ENCODE measurements at regions not wholly inside any gene's neighbourhood (a gene's known extent, or its start where the extent isn't known, plus 50 kb on each side); places are given as distances from the start of the nearest gene placed in this dataset.
"Not testable (repeated sequence)": the region's sequence is repeated elsewhere in the genome, so short reads cannot be mapped to it uniquely, and the experiment has no call there.

DNA sequence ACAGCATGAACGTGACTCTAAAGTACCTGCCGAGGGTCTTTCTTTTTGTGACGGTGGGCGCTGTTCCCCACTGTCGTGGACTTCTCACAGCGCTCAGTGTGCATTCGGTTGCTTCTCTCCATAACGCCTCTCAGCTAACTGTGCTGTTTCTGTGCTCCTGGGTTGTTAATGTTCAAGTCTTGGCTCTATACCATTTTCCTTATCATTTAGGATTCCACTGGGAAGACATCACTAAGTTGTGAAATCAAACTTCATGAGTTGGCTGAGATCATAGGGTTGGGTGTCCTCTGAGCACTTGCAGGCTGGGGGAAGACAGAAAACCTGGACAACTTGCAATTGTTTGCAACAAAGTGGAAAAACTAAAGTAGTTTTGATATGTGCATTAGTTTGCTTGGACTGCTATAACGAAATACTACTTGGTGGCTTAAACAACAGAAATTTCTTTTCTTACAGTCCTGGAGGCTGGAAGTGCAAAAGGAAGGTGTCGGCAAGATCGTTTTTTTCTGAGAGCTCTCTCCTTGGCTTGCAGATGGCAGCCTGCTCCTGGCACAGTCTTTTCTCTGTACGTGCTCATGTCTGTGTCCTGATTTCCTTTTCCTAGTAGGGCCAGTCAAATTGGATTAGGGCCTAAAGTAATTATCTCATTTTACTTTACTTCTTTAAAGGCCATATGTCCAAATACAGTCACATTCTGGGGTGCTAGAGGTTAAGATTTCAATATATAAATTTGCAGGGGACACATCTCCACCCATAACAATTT, 270.0 kb upstream of the PLGLB2 start:
- TF ChIP-seq, protein P1, sequence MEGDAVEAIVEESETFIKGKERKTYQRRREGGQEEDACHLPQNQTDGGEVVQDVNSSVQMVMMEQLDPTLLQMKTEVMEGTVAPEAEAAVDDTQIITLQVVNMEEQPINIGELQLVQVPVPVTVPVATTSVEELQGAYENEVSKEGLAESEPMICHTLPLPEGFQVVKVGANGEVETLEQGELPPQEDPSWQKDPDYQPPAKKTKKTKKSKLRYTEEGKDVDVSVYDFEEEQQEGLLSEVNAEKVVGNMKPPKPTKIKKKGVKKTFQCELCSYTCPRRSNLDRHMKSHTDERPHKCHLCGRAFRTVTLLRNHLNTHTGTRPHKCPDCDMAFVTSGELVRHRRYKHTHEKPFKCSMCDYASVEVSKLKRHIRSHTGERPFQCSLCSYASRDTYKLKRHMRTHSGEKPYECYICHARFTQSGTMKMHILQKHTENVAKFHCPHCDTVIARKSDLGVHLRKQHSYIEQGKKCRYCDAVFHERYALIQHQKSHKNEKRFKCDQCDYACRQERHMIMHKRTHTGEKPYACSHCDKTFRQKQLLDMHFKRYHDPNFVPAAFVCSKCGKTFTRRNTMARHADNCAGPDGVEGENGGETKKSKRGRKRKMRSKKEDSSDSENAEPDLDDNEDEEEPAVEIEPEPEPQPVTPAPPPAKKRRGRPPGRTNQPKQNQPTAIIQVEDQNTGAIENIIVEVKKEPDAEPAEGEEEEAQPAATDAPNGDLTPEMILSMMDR (IDR thresholded peaks at IDR 0.05), result not testable (repeated sequence)
- not testable (repeated sequence) for TF ChIP-seq POLR2A (IDR thresholded peaks at IDR 0.05)
